Activated CD8-positive, alpha-beta T cell treated with anti-CD3 and anti-CD28 coated beads, Interleukin-2, amount 10 ng/mL, durations not matched to agents 7 days and 5 days (primary cell): ENCODE measurements at regions not wholly inside any gene's neighbourhood (a gene's known extent, or its start where the extent isn't known, plus 50 kb on each side); places are given as distances from the start of the nearest gene placed in this dataset.
"Not testable (repeated sequence)": the region's sequence is repeated elsewhere in the genome, so short reads cannot be mapped to it uniquely, and the experiment has no call there.

ENCODE experiments used
- ATAC-seq: fragments of 150-1000 bp; cut with Tn5 transposase; one replicate; pipeline ENCODE4 v1.10.0; 2021; ENCODE audit warnings: moderate library complexity
- CTCF ChIA-PET: fragments of 350-600 bp; sonication (Branson Sonifier 250); formaldehyde crosslinking; loops from one replicate; lab custom pipeline; 2021; ENCODE audit warnings: antibody characterized with exemption; lab: Charles Lee
- POLR2A ChIA-PET: fragments of 350-600 bp; sonication (Branson Sonifier 250); formaldehyde crosslinking; loops from one replicate; lab custom pipeline; 2021; ENCODE audit warnings: antibody characterized with exemption; lab: Charles Lee
- DNase-seq: peaks from one replicate; pipeline ENCODE4 v3.0.0-alpha.2; 2020
- H3K27ac Mint-ChIP-seq: one replicate; pipeline ENCODE4 v1.8.0; 2021; ENCODE audit warnings: mild to moderate bottlenecking, mixed read lengths
- H3K27me3 Mint-ChIP-seq: one replicate; pipeline ENCODE4 v1.8.0; 2021; ENCODE audit warnings: low read depth, mixed read lengths
- H3K36me3 Mint-ChIP-seq: one replicate; pipeline ENCODE4 v1.8.0; 2021; ENCODE audit warnings: low read depth, mixed read lengths
- H3K4me1 Mint-ChIP-seq: one replicate; pipeline ENCODE4 v1.8.0; 2021; ENCODE audit warnings: low read depth, mixed read lengths
- H3K4me3 Mint-ChIP-seq: one replicate; pipeline ENCODE4 v1.8.0; 2021; ENCODE audit warnings: mild to moderate bottlenecking, mixed read lengths
- H3K9me3 Mint-ChIP-seq: one replicate; pipeline ENCODE4 v1.8.0; 2022; ENCODE audit warnings: mixed read lengths; ENCODE audit not compliant: insufficient read depth

DNA sequence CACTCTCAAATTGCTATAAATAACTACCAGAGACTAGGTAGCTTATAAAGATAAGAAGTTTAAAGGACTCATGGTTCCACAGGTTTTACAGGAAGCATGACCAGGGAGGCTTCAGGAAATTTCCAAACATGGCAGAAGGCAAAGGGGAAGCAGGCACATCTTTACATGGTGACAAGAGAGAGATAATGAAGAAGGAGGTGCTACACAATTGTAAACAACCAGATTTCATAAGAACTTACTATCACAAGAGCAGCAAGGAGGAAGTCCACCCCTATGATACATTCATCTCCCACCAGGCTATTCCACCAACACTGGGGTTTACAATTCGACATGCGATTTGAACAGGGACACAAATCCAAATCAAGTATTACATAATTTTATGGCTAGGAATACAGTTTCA lies 257.7 kb downstream of the BTG1 start:
- no peak for ATAC-seq
- Mint-ChIP-seq H3K36me3 (no peaks in the 10 kb centered on the region), H3K4me1 (no peaks in the 10 kb centered on the region), H3K27ac (no peak overlapping the region), H3K27me3 (no peaks in the 10 kb centered on the region), H3K9me3 (peaks cover 7% of the 10 kb centered on the region), H3K4me3 (no peak overlapping the region)
- POLR2A ChIA-PET = no interaction called here
- DNase-seq = no peak
- CTCF ChIA-PET = interaction anchor here (0.6 to 1.7 kb wide), 2 partner anchors 12 to 23 kb away, joined by 3 to 5 read pairs; no protein-coding TSS in a partner anchor

DNA sequence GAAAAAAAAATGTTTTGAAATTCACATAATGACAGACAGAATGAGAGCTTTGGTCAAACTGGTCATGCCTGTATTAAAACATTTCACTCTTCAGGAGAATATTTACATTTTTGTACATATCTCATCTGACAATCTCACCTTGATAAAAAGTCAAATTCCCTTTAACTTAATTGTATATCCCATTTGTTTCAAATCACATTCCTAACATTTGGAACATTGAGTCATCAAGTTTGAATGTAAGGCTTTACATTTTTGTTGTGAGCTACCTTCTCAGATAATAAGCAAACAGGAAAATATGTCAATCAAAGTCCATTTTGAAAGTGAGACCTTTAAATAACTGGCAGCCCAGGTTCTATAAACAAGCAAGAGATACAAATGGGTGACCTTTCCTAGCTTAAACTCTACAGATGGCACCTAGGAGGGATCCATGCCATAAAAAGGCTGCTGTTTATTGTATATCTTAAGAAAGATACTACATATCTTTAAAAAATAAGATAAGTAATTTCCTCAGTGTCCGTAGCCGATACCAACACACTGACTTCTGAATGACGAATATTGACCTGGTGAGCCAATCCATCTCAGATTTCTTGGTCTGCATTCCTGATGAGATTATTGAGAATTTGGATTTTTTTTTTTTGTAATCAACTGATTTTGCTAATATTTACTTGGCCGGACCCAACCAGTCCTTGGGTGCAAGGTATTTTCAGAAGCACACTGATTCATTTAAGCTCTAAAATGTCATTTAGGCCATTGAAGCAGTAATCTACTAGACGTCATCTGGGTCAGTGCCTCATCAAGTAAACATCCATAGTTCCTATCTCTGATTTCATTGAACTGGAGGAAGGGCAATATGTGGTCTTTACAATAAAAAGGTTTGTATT lies 259.6 kb downstream of the BTG1 start:
- Mint-ChIP-seq H3K27me3 (no peaks in the 10 kb centered on the region), H3K4me1 (no peaks in the 10 kb centered on the region), H3K9me3 (peaks cover 7% of the 10 kb centered on the region), H3K36me3 (no peaks in the 10 kb centered on the region), H3K4me3 (no peak overlapping the region), H3K27ac (no peak overlapping the region)
- POLR2A ChIA-PET = no interaction called here
- DNase-seq (no peak), ATAC-seq (no peak)
- CTCF ChIA-PET = interaction anchor here (0.7 kb wide), 1 partner anchor 251 kb away, joined by 3 read pairs; no protein-coding TSS in a partner anchor

DNA sequence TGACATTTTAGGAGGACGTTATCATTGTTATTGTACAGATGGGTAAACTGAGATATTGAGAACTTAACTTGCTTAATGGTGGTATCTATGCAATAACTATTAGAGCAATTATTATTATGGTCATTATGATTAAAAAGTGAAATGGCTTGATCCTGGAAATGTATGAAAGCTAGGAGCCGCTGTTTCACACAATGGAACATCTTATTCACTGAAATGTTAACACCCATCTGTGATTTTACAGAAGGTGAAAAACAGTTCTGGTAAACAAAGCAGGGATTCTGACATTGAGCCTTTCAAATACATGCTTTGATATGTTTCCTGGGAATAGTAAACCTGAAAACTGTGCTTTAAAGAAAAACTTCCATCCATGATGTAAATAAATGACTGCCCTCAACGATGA lies 261.4 kb downstream of the BTG1 start:
- Mint-ChIP-seq H3K9me3 (peaks cover 4% of the 10 kb centered on the region), H3K4me1 (peaks cover 16% of the 10 kb centered on the region), H3K27ac (no peak overlapping the region), H3K4me3 (no peak overlapping the region), H3K27me3 (no peaks in the 10 kb centered on the region), H3K36me3 (peaks cover 7% of the 10 kb centered on the region)
- DNase-seq (no peak), ATAC-seq (no peak)
- POLR2A ChIA-PET = no interaction called here
- CTCF ChIA-PET = no interaction called here

DNA sequence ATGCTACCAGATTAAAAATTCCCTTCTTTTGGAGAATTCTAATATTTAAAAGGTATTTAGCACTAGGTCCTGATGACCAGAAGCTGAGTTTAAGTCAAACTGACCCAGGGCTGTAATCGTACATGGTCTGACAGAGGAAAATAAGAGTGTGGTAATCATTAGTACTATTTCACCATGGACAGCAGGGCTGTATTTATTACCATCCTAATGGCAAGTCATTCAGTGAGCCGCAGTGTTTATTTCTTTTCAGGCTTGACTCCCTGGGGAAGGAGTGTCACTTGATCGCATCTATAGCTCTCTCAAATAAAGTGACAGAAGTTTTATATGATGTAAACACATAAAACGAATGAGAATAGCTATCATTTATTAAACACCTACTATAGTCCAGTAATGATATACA lies 261.8 kb downstream of the BTG1 start:
- Mint-ChIP-seq H3K4me1 (peaks cover 18% of the 10 kb centered on the region), H3K27ac (no peak overlapping the region), H3K36me3 (peaks cover 7% of the 10 kb centered on the region), H3K27me3 (no peaks in the 10 kb centered on the region), H3K4me3 (no peak overlapping the region), H3K9me3 (peaks cover 4% of the 10 kb centered on the region)
- no peak for DNase-seq
- no peak for ATAC-seq
- ChIA-PET CTCF (no interaction called here), POLR2A (no interaction called here)

DNA sequence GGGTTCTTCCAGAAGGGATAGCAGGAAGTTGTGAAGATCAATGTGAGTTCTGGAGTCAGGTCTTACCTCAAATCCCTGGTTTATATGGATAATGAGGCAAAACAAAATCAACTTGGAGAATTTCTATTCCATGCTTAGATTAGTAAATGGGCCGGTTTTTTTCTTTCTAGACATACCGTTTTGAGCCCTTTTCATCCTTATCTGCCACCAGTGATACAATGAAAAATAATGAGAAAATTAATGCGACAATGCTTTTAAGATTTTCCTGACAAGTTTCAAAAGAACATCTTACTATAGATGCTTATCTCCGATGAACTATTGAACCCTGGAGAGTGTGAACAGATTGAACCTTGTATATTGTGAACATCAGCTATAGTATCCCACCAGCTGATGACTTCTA lies 262.7 kb downstream of the BTG1 start:
- Mint-ChIP-seq H3K27me3 (no peaks in the 10 kb centered on the region), H3K36me3 (peaks cover 11% of the 10 kb centered on the region), H3K4me1 (peaks cover 22% of the 10 kb centered on the region), H3K27ac (no peak overlapping the region), H3K4me3 (no peak overlapping the region), H3K9me3 (peaks cover 4% of the 10 kb centered on the region)
- ChIA-PET POLR2A (no interaction called here), CTCF (no interaction called here)
- DNase-seq (no peak), ATAC-seq (no peak)

DNA sequence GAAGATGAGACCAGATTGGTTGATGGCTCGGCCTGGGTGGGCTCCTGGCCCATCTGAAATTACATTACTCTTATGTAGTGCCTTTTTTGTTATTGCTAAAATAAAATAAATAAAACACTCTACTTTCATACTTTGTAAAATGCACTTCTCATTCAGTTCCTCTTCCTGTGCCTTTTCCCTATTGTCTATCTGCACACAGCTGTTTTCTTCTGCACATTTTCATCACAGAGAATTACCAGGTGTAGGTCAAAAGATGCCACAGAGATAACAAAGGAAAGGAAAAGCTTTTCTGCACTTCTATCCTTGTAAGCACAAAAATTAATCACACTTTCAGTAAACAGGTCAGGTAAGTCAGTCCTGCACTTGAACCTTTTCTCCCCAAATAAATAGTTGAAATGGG lies 265.1 kb downstream of the BTG1 start:
- Mint-ChIP-seq H3K9me3 (no peaks in the 10 kb centered on the region), H3K4me1 (peaks cover 46% of the 10 kb centered on the region), H3K4me3 (no peak overlapping the region), H3K27ac (peak overlapping the region; percentile 39), H3K36me3 (peaks cover 25% of the 10 kb centered on the region), H3K27me3 (no peaks in the 10 kb centered on the region)
- ChIA-PET POLR2A (interaction anchor here (0.6 kb wide), 1 partner anchor 1390 kb away, joined by 3 read pairs; no protein-coding TSS in a partner anchor), CTCF (interaction anchor here (1.0 to 1.4 kb wide), 2 partner anchors 209 to 1046 kb away, joined by 3 read pairs; no protein-coding TSS in a partner anchor)
- DNase-seq (no peak), ATAC-seq (no peak)

DNA sequence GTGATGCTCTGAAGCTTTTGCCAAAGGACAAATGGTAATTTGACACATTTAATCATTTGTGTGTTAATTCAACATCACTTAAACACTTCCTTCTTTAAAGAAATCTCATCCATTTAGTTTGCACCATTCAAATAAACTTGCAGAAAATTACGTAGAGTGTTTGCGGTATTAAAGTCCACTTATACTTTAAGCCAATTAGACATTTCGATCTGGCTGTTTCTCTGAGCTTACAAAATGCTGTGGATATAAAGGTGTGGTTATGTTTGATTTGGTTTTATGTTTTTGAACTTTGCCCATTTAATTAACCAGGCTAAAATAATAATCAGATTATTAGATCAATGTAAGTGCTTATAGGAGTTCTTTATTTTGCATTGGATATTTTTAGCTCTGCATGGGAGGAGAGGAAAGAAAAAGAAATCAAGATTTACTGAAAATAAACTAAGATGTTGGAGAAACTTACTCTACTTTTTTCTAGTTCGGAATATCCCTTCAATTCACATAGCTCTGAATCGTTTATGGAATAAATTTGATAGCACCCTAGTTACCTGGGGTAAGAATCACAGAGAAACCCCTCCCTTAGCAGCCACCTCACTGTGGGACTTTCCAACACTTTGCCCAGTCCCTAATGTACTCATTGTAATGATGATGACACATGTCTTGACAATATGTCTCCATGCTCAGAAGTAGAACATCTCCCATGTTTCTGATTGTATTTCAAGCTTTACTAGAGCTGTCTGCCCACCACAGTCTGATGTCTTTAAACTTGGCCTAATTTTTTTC lies 268.0 kb downstream of the BTG1 start:
- H3K4me3 Mint-ChIP-seq = peak overlapping the region; percentile 64
- ChIA-PET POLR2A (interaction anchor here (0.6 to 6.6 kb wide), 8 partner anchors 21 to 526 kb away, joined by 4 to 42 read pairs (median 5); partner anchors contain the start of gene BTG1), CTCF (interaction anchor here (0.9 to 2.9 kb wide), 9 partner anchors 13 to 496 kb away, joined by 3 to 14 read pairs (median 3); no protein-coding TSS in a partner anchor)
- H3K27me3 Mint-ChIP-seq = no peaks in the 10 kb centered on the region
- peaks cover 50% of the 10 kb centered on the region for H3K4me1 Mint-ChIP-seq
- peak overlapping the region; percentile 93 for H3K27ac Mint-ChIP-seq
- DNase-seq (no peak), ATAC-seq (peak; percentile 24)
- H3K36me3 Mint-ChIP-seq = peaks cover 32% of the 10 kb centered on the region
- peaks cover 8% of the 10 kb centered on the region for H3K9me3 Mint-ChIP-seq

DNA sequence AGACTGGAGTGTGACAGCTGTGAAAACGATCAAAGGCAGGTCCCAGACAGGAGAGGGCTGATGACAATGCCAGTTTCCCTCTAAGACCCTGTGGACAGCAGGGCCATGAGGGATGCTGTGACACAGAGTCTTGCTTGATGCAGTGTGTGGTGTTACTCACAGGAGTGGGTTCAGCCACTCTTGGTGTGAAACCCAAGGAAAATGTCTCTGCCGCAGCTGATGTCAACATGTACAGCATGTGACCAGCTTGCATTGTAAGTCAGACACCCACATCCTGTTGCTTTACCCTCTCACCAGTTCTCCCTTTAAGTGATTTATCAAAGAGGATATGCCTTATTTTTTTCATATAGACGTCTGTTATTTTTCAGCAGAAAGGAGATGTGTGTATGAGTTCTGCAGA lies 268.6 kb downstream of the BTG1 start:
- peak; percentile 91 for DNase-seq
- peak; percentile 98 for ATAC-seq
- Mint-ChIP-seq H3K27ac (peak overlapping the region; percentile 93), H3K4me1 (peaks cover 50% of the 10 kb centered on the region), H3K27me3 (no peaks in the 10 kb centered on the region), H3K9me3 (peaks cover 8% of the 10 kb centered on the region), H3K36me3 (peaks cover 32% of the 10 kb centered on the region), H3K4me3 (peak overlapping the region; percentile 64)
- CTCF ChIA-PET = interaction anchor here (0.9 to 2.9 kb wide), 11 partner anchors 10 to 531 kb away, joined by 3 to 14 read pairs (median 3); no protein-coding TSS in a partner anchor
- POLR2A ChIA-PET = interaction anchor here (0.7 to 6.6 kb wide), 6 partner anchors 22 to 332 kb away, joined by 4 to 42 read pairs (median 5); partner anchors contain the start of gene BTG1

DNA sequence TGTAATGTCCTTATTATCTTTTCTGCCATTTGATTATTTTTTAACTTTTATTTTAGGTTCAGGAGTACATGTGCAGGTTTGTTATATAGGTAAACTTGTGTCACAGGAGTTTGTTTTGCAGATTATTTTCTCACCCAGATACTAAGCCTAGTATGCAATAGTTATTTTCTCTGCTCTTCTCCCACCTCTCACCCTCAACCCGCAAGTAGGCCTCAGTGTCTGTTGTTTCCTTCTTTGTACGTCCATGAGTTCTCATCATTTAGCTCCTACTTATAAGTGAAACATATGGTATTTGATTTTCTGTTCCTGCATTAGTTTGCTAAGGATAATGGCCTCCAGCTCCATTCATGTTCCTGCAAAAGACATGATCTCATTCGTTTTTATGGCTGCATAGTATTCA lies 270.0 kb downstream of the BTG1 start:
- ATAC-seq, H3K4me3 Mint-ChIP-seq, DNase-seq, H3K27me3 Mint-ChIP-seq, H3K9me3 Mint-ChIP-seq, H3K27ac Mint-ChIP-seq: not testable (repeated sequence)
- POLR2A ChIA-PET = interaction anchor here (1.1 to 6.6 kb wide), 2 partner anchors 258 to 269 kb away, joined by 3 to 42 read pairs; partner anchors contain the start of gene BTG1
- peaks cover 58% of the 10 kb centered on the region for H3K4me1 Mint-ChIP-seq
- peaks cover 32% of the 10 kb centered on the region for H3K36me3 Mint-ChIP-seq
- CTCF ChIA-PET = interaction anchor here (1.0 to 2.5 kb wide), 2 partner anchors 9 to 155 kb away, joined by 3 to 9 read pairs; no protein-coding TSS in a partner anchor

DNA sequence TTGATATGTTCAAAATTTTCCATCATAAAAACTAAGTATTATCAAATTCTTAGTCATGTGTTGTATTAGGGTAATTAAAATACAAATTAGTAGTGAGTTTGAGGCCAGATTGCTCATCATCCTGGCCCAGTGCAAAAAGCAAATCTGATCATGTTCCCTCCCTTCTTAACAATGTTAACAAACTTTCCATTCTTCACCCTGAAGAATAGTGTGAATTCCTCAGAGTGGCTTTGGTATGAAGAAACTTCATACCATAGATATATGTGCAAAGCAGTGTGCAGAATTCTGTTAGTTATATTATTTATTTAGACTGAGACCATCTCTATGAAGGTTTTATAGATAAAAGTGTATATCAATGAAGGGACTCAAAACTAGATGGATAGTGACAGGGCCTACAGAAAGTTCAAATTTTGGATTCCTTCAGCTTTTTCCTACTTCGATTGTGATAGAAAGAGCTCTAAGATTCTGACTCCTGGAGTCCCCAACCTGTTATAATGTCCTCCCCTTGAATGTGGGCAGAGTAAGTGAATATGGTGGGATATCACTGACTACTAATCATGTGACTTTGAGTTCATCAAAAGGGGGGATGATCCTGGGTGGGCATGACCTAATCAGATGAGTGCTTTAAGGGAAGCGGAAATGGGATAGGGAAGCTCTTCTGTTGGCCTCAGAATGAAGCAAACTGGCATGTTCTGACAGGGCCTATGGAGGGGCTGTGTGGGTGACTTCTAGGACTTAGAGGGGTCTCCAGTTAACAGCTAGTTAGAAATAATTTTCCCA lies 271.4 kb downstream of the BTG1 start:
- ATAC-seq (no peak), DNase-seq (no peak)
- H3K27me3 Mint-ChIP-seq = no peaks in the 10 kb centered on the region
- H3K4me1 Mint-ChIP-seq = peaks cover 49% of the 10 kb centered on the region
- H3K36me3 Mint-ChIP-seq = peaks cover 24% of the 10 kb centered on the region
- POLR2A ChIA-PET = interaction anchor here (6.6 kb wide), 1 partner anchor 270 kb away, joined by 42 read pairs; the partner anchor contains the start of gene BTG1
- H3K27ac Mint-ChIP-seq = no peak overlapping the region
- CTCF ChIA-PET = interaction anchor here (1.5 to 2.5 kb wide), 2 partner anchors 7 to 62 kb away, joined by 5 to 9 read pairs; no protein-coding TSS in a partner anchor
- H3K9me3 Mint-ChIP-seq = peaks cover 8% of the 10 kb centered on the region
- no peak overlapping the region for H3K4me3 Mint-ChIP-seq

DNA sequence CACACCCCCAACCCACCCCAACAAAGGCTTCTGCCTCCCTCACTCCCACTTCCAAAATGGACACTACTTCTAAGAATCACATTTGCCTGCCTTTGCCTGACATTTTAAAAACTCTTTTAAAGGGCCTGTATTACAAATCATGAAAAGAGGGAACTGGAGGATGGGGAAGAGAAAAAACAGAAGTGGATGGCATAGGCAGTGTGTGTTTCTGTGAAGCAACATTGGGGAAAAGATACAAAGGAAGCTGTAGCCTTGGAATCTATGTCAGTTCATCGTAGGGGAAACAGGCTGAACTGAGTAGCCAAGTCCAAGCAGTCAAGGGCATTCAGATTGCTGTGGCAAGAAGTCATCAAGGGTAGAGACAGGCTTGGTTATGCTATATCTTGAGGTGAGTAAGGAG lies 273.9 kb downstream of the BTG1 start:
- ChIA-PET CTCF (interaction anchor here (1.5 kb wide), 1 partner anchor 53 kb away, joined by 3 read pairs; no protein-coding TSS in a partner anchor), POLR2A (no interaction called here)
- no peak overlapping the region for H3K27ac Mint-ChIP-seq
- H3K36me3 Mint-ChIP-seq = peaks cover 15% of the 10 kb centered on the region
- no peak for ATAC-seq
- no peak overlapping the region for H3K4me3 Mint-ChIP-seq
- H3K9me3 Mint-ChIP-seq = peaks cover 8% of the 10 kb centered on the region
- H3K27me3 Mint-ChIP-seq = no peaks in the 10 kb centered on the region
- no peak for DNase-seq
- peaks cover 30% of the 10 kb centered on the region for H3K4me1 Mint-ChIP-seq
